ENCODE measurements at regions not wholly inside any gene's neighbourhood (a gene's known extent, or its start where the extent isn't known, plus 50 kb on each side); places are given as distances from the start of the nearest gene placed in this dataset.
A peak's percentile ranks its signal among the peaks of the same experiment; 100 is the strongest.
"Not testable (repeated sequence)": the region's sequence is repeated elsewhere in the genome, so short reads cannot be mapped to it uniquely, and the experiment has no call there.

DNA sequence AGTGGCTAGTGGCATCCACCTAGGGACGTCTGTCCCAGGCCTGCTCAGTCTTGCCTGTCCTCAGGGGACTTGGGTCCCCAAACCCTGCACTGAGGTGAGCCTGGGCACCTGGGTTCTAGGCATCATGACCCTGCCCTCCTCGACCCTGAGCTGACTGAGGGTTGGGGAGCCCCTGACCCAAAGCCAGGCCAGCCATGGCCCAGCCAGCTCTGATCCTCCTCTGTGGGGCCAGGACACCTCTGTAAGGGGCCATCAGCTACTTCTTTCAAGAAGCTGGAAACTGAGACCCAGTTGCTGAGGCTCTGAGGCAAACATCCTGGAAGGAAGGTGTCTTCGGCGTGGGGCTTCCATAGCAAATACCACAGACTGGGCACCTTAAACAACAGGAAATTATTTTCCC lies 329.3 kb downstream of the QKI start:
- no peak for DNase-seq (ENCODE audit: low read depth)

DNA sequence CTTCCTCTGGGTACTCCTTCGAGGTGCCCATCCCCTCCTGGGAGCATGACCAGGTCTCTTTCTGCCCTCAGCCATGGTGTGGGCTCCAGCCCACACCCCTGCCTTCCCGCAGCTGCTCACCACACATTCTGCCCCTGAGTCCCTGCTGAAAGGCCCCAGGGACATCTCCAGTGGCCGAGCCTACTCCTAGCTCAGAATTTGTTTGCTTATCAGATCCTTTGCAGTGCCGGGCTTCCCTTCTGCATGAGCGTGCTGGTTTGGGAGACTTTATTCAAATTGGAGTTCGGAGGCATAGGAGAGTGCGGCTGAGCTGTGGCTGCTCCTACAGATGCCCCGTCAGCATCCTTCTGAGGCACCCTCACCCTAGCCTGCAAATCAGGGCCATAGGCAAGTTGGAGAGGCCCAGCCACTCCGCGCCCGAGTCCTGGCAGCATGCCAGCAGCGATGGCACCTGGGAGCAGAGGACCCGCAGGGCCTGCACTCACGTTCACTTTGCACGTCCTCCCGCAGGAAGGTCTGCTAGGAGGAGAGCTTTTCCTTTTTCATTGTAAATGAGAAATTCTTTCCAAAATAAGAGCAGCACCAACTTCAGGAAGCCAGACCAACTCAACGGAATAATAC lies 327.3 kb downstream of the QKI start:
- DNase-seq (ENCODE audit: low read depth), result no peak

- DNase-seq (ENCODE audit: low read depth), result no peak
Observed at GRCh38 chr6:163741342-163741741, 326.8 kb downstream of the QKI start.

DNA sequence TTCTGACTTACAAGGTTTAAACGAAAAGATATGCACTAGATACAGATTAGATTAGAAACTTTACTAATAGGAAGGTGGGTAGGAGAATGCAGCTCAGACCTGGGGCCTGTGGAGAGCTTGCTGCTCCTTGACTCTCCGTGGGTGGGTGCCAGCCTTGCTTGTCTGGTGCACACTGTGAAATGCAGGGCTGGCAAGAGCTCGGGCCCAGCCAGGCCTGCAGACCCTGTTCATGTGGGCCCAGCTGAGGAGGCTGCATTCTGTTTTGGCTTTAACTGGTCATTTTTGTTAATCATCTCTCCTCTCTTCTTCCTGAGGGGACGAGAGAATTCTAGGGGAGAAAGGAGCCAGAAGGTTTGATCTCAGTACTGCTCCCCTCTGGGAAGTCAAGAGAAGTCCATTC lies 325.4 kb downstream of the QKI start:
- DNase-seq (ENCODE audit: low read depth), result no peak

GRCh38 chr6:163739408-163739725 lies 324.8 kb downstream of the QKI start:
- no peak for DNase-seq (ENCODE audit: low read depth)

DNA sequence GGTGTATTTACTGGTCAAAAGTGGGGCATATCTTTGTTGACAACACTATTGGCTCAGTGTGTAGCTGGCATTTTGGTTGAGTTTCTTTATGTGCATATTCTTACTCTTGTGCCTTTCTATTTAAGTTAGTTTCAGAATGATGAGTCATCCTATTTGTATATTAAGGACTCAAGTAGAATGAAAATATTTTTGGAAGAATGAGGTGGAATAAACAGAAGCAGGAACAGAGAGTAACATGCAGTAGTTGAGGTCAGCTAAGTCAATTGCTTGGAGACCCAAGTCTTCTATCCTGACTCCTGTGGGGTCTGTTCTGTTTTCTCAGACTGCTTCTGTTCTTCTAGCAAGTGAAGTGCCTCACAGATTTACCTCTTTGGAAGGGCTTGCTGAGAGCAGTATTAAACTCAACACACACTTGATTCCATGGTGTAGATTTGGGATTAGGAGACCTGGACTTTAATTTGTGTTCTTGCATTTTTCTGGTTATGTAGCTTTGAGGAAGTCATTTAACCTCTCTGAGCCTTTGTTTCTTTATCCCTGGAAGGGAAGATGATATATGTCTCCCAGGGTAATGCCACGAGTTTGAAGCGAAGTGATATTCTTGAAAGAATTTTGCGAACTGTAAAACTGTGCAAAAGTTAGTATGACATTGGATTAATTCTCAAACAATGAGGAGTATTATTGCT lies 324.3 kb downstream of the QKI start:
- no peak for DNase-seq (ENCODE audit: low read depth)

- DNase-seq (ENCODE audit: low read depth), result no peak
Observed at GRCh38 chr6:163738304-163738703, 323.8 kb downstream of the QKI start.

DNA sequence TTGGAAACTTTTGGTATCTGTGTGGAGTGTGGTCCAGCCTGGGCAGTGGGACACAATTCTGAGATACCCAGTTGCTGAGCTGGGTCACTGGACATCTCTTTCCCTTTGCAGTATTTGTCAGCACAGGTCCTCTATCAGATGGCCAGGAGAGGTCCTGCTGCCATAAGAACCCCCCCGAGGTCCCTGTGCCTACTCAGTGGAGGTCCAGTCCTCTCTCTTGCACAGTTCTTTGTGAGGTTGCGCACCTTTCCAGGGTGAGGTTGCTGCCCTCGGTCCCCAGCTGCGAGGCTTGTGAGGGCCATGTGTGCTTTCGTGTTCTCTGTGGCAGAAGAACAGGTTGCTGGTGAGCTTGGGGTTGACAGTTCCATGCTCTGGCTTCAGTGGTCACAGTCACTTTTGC lies 320.6 kb downstream of the QKI start:
- DNase-seq (ENCODE audit: low read depth), result no peak

- no peak for DNase-seq (ENCODE audit: low read depth)
Observed at GRCh38 chr6:163733061-163733460, 318.5 kb downstream of the QKI start.

DNA sequence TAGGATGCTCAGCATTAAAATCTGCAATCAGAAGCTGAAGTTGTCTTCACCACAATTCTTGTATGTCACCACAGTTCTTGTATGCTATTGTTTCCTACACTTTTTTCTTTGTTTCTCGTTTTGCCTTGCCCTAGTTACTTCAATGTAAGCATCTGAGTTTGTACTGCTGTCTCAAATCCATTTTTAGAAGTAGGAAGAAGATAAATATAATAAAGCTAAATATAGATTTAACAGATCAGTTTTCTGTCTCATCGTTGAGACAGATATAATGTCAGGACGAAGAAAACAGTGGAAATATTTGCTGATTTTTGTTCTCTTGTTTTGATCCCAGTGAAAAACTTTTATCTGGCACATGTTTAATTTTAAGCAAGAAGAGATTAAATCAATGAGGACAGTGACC lies 318.0 kb downstream of the QKI start:
- no peak for DNase-seq (ENCODE audit: low read depth)

- DNase-seq (ENCODE audit: low read depth), result not testable (repeated sequence)
Observed at GRCh38 chr6:163732014-163732351, 317.5 kb downstream of the QKI start.

DNA sequence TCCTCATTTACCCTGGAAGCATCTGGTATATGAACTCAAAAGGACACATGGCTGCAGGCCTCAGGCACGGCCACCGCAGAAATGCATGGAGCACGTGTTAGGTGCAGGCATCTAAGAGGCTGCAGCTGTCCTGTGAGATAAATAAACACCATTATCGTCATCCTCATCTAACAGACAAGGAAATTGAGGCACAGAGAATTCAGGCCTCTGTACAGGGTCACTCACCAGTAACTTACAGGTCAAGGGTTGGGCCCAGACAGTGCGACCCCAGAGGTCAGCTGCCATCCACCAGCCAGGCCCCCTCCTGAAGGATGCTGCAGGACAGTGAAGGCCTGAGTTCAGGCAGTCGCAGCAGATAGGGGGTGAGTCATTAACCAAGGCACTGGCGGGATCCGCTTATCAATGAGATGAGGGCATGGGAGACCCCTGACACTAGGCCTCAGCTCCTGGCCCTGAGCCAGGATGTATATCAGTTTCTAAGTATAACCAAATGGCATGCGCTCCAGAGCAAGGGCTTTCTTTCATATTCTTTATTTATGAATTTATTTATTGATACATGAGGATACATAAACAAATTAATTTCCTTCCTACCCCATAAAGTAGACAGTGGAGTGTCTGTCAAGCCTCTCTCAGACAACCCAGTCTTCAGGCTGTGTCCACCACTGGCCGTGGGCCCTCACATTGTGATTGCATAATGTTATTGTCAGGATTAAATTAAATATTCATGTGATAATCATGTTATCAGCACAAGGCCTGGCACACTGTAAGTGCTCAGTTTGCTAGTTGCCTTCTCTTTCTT lies 316.9 kb downstream of the QKI start:
- DNase-seq (ENCODE audit: low read depth), result peak; percentile 19

GRCh38 chr6:163730246-163731210 lies 316.0 kb downstream of the QKI start:
- DNase-seq (ENCODE audit: low read depth), result no peak

- no peak for DNase-seq (ENCODE audit: low read depth)
Observed at GRCh38 chr6:163729127-163729872, 314.8 kb downstream of the QKI start.

DNA sequence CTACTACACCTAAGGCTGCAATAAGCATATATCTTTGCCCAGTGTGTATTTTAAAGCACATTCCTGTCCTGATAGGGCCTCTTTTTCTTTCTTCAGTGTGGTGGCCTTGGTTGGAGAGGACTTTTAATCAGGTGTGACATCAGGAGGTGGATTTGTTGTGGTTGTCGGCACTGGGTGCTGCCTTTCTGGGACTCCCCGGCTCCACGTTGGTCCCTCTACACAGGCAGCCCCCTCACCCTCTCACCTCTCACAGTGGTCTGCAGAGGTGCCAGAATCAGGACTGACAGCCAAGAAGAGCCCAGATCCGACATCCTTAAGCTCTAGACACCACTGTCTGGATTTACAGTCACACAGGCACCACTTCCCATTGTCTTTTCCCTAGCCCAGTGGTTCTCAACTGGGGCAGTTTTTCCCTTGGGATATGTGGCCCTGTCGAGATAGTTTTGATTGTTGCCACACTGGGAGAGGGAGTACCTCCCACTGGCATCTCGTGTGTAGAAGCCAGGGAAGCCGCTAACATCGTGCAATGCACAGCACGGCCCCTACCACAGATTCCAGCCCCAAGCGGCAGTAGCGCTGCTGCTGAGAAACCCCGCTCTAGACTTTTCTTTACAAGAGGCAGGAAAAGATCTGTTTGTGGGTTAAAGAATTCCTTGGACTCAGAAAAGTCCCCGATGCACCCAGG lies 314.1 kb downstream of the QKI start:
- DNase-seq (ENCODE audit: low read depth), result no peak

GRCh38 chr6:163726037-163726695 lies 311.6 kb downstream of the QKI start:
- DNase-seq (ENCODE audit: low read depth), result no peak

GRCh38 chr6:163725008-163725941 lies 310.8 kb downstream of the QKI start:
- DNase-seq (ENCODE audit: low read depth), result no peak

DNA sequence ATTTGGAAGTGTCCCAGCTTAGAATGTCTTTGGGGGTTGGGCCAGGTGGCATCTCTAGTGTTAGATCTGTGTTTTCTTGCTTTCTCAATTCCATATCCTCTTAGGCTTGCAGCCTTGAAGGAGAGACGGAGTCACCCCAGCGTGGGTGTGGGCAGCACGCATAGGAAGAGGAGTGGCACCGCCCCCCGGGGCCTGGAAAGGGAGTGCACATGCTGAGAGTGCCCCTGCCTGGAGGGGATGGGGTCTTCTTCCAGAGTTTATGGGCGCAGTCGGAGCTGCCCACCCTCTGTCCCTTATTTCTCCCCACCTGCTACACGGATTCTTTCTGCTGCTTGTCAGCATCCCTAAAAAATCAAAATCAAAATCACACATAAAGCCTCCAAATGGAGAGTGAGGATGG lies 309.7 kb downstream of the QKI start:
- no peak for DNase-seq (ENCODE audit: low read depth)

DNA sequence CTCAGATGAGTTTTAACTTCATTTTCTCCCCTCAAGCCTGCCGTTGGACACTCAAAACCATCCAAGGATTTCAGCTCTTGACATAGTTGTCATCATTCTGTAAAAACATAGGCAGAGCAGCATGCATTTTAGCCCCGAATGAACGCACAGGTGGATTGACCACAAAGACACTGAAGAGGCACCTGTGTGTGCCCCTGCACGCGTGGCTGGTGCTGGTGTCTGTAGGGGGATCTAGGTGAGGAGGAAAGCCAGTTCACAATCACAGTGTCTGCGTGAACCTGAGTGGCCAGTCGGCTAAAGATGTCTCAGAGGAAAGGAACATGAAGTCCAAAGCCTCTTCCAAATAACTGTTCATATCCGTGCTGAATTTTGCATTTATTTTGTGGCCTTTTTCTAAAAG lies 309.2 kb downstream of the QKI start:
- no peak for DNase-seq (ENCODE audit: low read depth)
